KMS-11 (cell line): ENCODE measurements at regions not wholly inside any gene's neighbourhood (a gene's known extent, or its start where the extent isn't known, plus 50 kb on each side); places are given as distances from the start of the nearest gene placed in this dataset.

Experiments used
- H2AFZ ChIP-seq: fragments of 200-600 bp; sonication (generic); 2 replicates; pipeline ENCODE4 v1.6.1; 2016; ENCODE audit warnings: antibody characterized with exemption, mixed run types, low read depth
- H3K27ac ChIP-seq: fragments of 200-600 bp; sonication (generic); 2 replicates; pipeline ENCODE4 v1.6.1; 2016; ENCODE audit warnings: mild to moderate bottlenecking, mixed run types
- H3K27me3 ChIP-seq: fragments of 200-600 bp; sonication (generic); 2 replicates; pipeline ENCODE4 v1.6.1; 2017; ENCODE audit warnings: mild to moderate bottlenecking, low read depth, mixed run types, moderate library complexity; ENCODE audit not compliant: insufficient read depth
- H3K36me3 ChIP-seq: fragments of 200-600 bp; sonication (generic); 2 replicates; pipeline ENCODE4 v1.6.1; 2017; ENCODE audit warnings: mild to moderate bottlenecking, mixed run types; ENCODE audit not compliant: insufficient read depth
- H3K4me1 ChIP-seq: fragments of 200-600 bp; sonication (generic); 2 replicates; pipeline ENCODE4 v1.6.1; 2016; ENCODE audit warnings: mild to moderate bottlenecking, low read depth, mixed run types; ENCODE audit not compliant: poor library complexity, severe bottlenecking
- H3K4me2 ChIP-seq: fragments of 200-600 bp; sonication (generic); 2 replicates; pipeline ENCODE4 v1.7.0; 2016; ENCODE audit warnings: mild to moderate bottlenecking, mixed run types
- H3K4me3 ChIP-seq: fragments of 200-600 bp; sonication (generic); IDR thresholded peaks from 2 replicates; pipeline ENCODE4 v1.6.1; 2017; ENCODE audit warnings: low read depth, low read length, mixed read lengths; ENCODE audit not compliant: insufficient read depth
- H3K79me2 ChIP-seq: fragments of 200-600 bp; sonication (generic); 2 replicates; pipeline ENCODE4 v1.6.1; 2016; ENCODE audit warnings: low read depth, mixed run types; ENCODE audit not compliant: insufficient read depth
- H3K9ac ChIP-seq: fragments of 200-600 bp; sonication (generic); 2 replicates; pipeline ENCODE4 v1.6.1; 2016; ENCODE audit warnings: mild to moderate bottlenecking, mixed run types
- H4K20me1 ChIP-seq: fragments of 200-600 bp; sonication (generic); 2 replicates; pipeline ENCODE4 v1.6.1; 2016; ENCODE audit warnings: mild to moderate bottlenecking, mixed run types; ENCODE audit not compliant: insufficient read depth
- TF ChIP-seq, protein P1 (sequence below): fragments of 200-600 bp; sonication (generic); conservative IDR thresholded peaks from 2 replicates; pipeline ENCODE4 v1.6.1; 2017; ENCODE audit warnings: low read depth, mild to moderate bottlenecking, antibody characterized with exemption, low read length, moderate library complexity, mixed read lengths

DNA sequence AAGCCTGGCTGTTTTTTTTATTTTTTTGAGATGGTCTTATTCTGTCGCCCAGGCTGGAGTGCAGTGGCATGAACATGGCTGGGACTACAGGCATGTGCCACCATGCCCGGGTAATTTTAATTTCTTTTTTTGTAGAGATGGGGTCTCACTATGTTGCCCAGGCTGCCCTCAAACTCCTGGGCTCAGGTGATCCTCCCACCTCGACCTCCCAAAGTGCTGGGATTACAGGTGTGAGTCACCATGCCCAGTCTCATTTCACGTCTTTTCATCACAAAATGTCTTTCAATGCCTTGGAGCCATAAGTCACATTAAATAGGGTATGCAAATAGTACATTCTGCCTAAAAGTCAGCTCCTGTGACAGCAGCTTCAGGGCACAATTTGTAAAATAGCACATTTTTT lies 52.8 kb downstream of the SOX2 start:
- H3K4me2 ChIP-seq: no peak overlapping the region
- no peak overlapping the region for H3K4me3 ChIP-seq
- no peaks in the 10 kb centered on the region for H3K36me3 ChIP-seq
- H3K27me3 ChIP-seq: no peaks in the 10 kb centered on the region
- H2AFZ ChIP-seq: no peak overlapping the region
- no peaks in the 10 kb centered on the region for H3K79me2 ChIP-seq
- H3K4me1 ChIP-seq: no peaks in the 10 kb centered on the region
- H4K20me1 ChIP-seq: no peaks in the 10 kb centered on the region
- no peak overlapping the region for H3K9ac ChIP-seq
- TF ChIP-seq, protein P1, sequence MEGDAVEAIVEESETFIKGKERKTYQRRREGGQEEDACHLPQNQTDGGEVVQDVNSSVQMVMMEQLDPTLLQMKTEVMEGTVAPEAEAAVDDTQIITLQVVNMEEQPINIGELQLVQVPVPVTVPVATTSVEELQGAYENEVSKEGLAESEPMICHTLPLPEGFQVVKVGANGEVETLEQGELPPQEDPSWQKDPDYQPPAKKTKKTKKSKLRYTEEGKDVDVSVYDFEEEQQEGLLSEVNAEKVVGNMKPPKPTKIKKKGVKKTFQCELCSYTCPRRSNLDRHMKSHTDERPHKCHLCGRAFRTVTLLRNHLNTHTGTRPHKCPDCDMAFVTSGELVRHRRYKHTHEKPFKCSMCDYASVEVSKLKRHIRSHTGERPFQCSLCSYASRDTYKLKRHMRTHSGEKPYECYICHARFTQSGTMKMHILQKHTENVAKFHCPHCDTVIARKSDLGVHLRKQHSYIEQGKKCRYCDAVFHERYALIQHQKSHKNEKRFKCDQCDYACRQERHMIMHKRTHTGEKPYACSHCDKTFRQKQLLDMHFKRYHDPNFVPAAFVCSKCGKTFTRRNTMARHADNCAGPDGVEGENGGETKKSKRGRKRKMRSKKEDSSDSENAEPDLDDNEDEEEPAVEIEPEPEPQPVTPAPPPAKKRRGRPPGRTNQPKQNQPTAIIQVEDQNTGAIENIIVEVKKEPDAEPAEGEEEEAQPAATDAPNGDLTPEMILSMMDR: no peak
- H3K27ac ChIP-seq: no peak overlapping the region

GRCh38 chr3:181770296-181770695 lies 58.6 kb downstream of the SOX2 start:
- Histone ChIP-seq H4K20me1 (no peaks in the 10 kb centered on the region), H3K27me3 (no peaks in the 10 kb centered on the region), H3K36me3 (no peaks in the 10 kb centered on the region), H3K27ac (no peak overlapping the region), H3K4me1 (no peaks in the 10 kb centered on the region), H3K4me2 (no peak overlapping the region), H2AFZ (no peak overlapping the region), H3K79me2 (no peaks in the 10 kb centered on the region), H3K9ac (no peak overlapping the region), H3K4me3 (no peak overlapping the region)
- TF ChIP-seq, protein P1: no peak

GRCh38 chr3:181771120-181771519 lies 59.4 kb downstream of the SOX2 start:
- TF ChIP-seq, protein P1: no peak
- no peak overlapping the region for H2AFZ ChIP-seq
- H3K4me2 ChIP-seq: no peak overlapping the region
- no peaks in the 10 kb centered on the region for H3K79me2 ChIP-seq
- no peaks in the 10 kb centered on the region for H3K27me3 ChIP-seq
- H3K4me3 ChIP-seq: no peak overlapping the region
- no peaks in the 10 kb centered on the region for H3K4me1 ChIP-seq
- H4K20me1 ChIP-seq: no peaks in the 10 kb centered on the region
- H3K27ac ChIP-seq: no peak overlapping the region
- H3K9ac ChIP-seq: no peak overlapping the region
- H3K36me3 ChIP-seq: no peaks in the 10 kb centered on the region

DNA sequence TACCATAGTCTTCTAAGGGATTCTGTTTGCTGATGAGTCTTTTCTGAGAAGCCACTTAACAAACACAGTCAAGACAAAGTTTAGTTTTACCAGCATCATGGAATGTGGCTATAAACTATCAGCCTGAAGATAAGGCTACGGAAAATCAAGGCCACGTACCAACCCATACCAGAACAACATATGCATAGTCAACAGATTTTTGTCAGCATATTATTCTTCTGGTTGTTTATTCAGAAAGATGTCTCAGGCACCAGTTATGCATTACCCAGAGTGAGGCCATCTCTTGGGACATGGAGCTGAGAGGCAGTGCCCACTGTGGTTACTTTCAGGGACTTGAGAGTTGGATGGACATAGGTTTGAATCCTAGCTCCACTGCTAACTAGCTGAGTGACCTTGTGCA lies 60.4 kb downstream of the SOX2 start:
- Histone ChIP-seq H4K20me1 (no peaks in the 10 kb centered on the region), H3K9ac (no peak overlapping the region), H3K27ac (no peak overlapping the region), H3K27me3 (no peaks in the 10 kb centered on the region), H2AFZ (no peak overlapping the region), H3K36me3 (no peaks in the 10 kb centered on the region), H3K79me2 (no peaks in the 10 kb centered on the region), H3K4me3 (no peak overlapping the region), H3K4me2 (no peak overlapping the region), H3K4me1 (no peaks in the 10 kb centered on the region)
- TF ChIP-seq, protein P1: no peak
